HPDE6-E6E7 (cell line): ENCODE measurements at regions not wholly inside any gene's neighbourhood (a gene's known extent, or its start where the extent isn't known, plus 50 kb on each side); places are given as distances from the start of the nearest gene placed in this dataset.

Experiments used
- DNase-seq: peaks from one replicate; pipeline ENCODE4 v3.0.0; 2011; ENCODE audit warnings: missing footprints; ENCODE audit errors: extremely low spot score

- no peak for DNase-seq
Observed at GRCh38 chr7:89926194-89926593, 228.1 kb upstream of the STEAP1 start.

GRCh38 chr7:89926701-89927100 is 227.6 kb upstream of the STEAP1 start:
- no peak for DNase-seq

GRCh38 chr7:89927762-89928161 is 226.5 kb upstream of the STEAP1 start:
- no peak for DNase-seq

GRCh38 chr7:89928451-89928850 is 225.8 kb upstream of the STEAP1 start:
- DNase-seq = no peak

GRCh38 chr7:89934101-89934500 is 220.2 kb upstream of the STEAP1 start:
- no peak for DNase-seq

- no peak for DNase-seq
Observed at GRCh38 chr7:89943525-89944050, 210.7 kb upstream of the STEAP1 start.

- no peak for DNase-seq
Observed at GRCh38 chr7:89958525-89959068, 195.7 kb upstream of the STEAP1 start.

GRCh38 chr7:89966067-89966664 is 188.1 kb upstream of the STEAP1 start:
- DNase-seq = no peak

- DNase-seq = no peak
Observed at GRCh38 chr7:89975577-89975976, 178.7 kb upstream of the STEAP1 start.

- no peak for DNase-seq
Observed at GRCh38 chr7:89987665-89988064, 166.6 kb upstream of the STEAP1 start.

- DNase-seq = no peak
Observed at GRCh38 chr7:89988074-89988473, 166.2 kb upstream of the STEAP1 start.

GRCh38 chr7:89989454-89989853 is 164.8 kb upstream of the STEAP1 start:
- DNase-seq = no peak

- no peak for DNase-seq
Observed at GRCh38 chr7:89994483-89994882, 159.8 kb upstream of the STEAP1 start.

GRCh38 chr7:89998554-89998953 is 155.7 kb upstream of the STEAP1 start:
- no peak for DNase-seq

GRCh38 chr7:90005836-90006235 is 148.4 kb upstream of the STEAP1 start:
- DNase-seq = no peak

- DNase-seq = no peak
Observed at GRCh38 chr7:90007001-90007654, 147.1 kb upstream of the STEAP1 start.

GRCh38 chr7:90007831-90008230 is 146.4 kb upstream of the STEAP1 start:
- DNase-seq = no peak

GRCh38 chr7:90022213-90022612 is 132.1 kb upstream of the STEAP1 start:
- DNase-seq = no peak

- DNase-seq = no peak
Observed at GRCh38 chr7:90025771-90026170, 128.5 kb upstream of the STEAP1 start.

GRCh38 chr7:90033850-90034249 is 120.4 kb upstream of the STEAP1 start:
- no peak for DNase-seq

- no peak for DNase-seq
Observed at GRCh38 chr7:90053094-90053493, 101.2 kb upstream of the STEAP1 start.

GRCh38 chr7:90061077-90061476 is 93.2 kb upstream of the STEAP1 start:
- DNase-seq = no peak

- DNase-seq = no peak
Observed at GRCh38 chr7:90064370-90064769, 89.9 kb upstream of the STEAP1 start.
